Liver (tissue), 8 donors: ENCODE measurements at regions not wholly inside any gene's neighbourhood (a gene's known extent, or its start where the extent isn't known, plus 50 kb on each side); places are given as distances from the start of the nearest gene placed in this dataset.

Source experiments
- DNase-seq: peaks from one replicate; pipeline ENCODE4 v3.0.0-alpha.2; 2017; ENCODE audit warnings: low spot score
- H3K27ac ChIP-seq, 2 donors: one replicate each; pipeline ENCODE4 v1.7.0; 2013; ENCODE audit warnings: inconsistent platforms in 2 of 2, low read length in 2 of 2, control low read depth in 1 of 2, low read depth in 1 of 2, mild to moderate bottlenecking in 1 of 2
- H3K27me3 ChIP-seq, 4 donors: one replicate each; pipeline versions ENCODE4 v1.6.1 to v1.7.0; 2013; ENCODE audit warnings: low read length in 3 of 4, inconsistent platforms in 1 of 4, mild to moderate bottlenecking in 1 of 4, moderate library complexity in 1 of 4; ENCODE audit not compliant: control insufficient read depth in 4 of 4, insufficient read depth in 4 of 4
- H3K36me3 ChIP-seq, 4 donors: one replicate each; pipeline versions ENCODE4 v1.6.1 to v1.7.0; 2013; ENCODE audit warnings: low read length in 3 of 4, mild to moderate bottlenecking in 3 of 4, low read depth in 1 of 4, moderate library complexity in 1 of 4; ENCODE audit not compliant: control insufficient read depth in 4 of 4, insufficient read depth in 3 of 4
- H3K4me1 ChIP-seq, 4 donors: one replicate each; pipeline versions ENCODE4 v1.6.1 to v1.7.0; 2013; ENCODE audit warnings: low read length in 3 of 4, mild to moderate bottlenecking in 3 of 4, moderate library complexity in 1 of 4; ENCODE audit not compliant: control insufficient read depth in 4 of 4, insufficient read depth in 4 of 4
- H3K4me3 ChIP-seq, 3 donors: one replicate each; pipeline versions ENCODE4 v1.6.1 to v1.7.0; 2013; ENCODE audit warnings: low read length in 3 of 3, control low read depth in 1 of 3, low read depth in 1 of 3, mild to moderate bottlenecking in 1 of 3
- H3K9ac ChIP-seq, 2 donors: one replicate each; pipeline ENCODE4 v1.7.0; 2013; ENCODE audit warnings: low read length in 2 of 2, mild to moderate bottlenecking in 2 of 2, moderate library complexity in 2 of 2, control low read depth in 1 of 2, low read depth in 1 of 2
- H3K9me3 ChIP-seq, 4 donors: one replicate each; pipeline versions ENCODE4 v1.6.1 to v1.7.0; 2013; ENCODE audit warnings: low read length in 3 of 4; ENCODE audit not compliant: control insufficient read depth in 4 of 4
- EGR1 ChIP-seq, 2 donors: IDR thresholded peaks; 2 replicates each; pipeline ENCODE4 v1.6.1; 2016 to 2018; ENCODE audit warnings: antibody characterized with exemption in 2 of 2, low read depth in 2 of 2
- FOXA1 ChIP-seq: IDR thresholded peaks from 2 replicates; pipeline ENCODE4 v1.6.1; 2016; ENCODE audit warnings: antibody characterized with exemption
- FOXA2 ChIP-seq: IDR thresholded peaks from 2 replicates; pipeline ENCODE4 v1.6.1; 2016; ENCODE audit warnings: antibody characterized with exemption
- GABPA ChIP-seq, 2 donors: IDR thresholded peaks in 1 of 2; conservative IDR thresholded peaks in 1 of 2; 2 replicates each; pipeline ENCODE4 v1.6.1; 2016; ENCODE audit warnings: antibody characterized with exemption in 2 of 2, mild to moderate bottlenecking in 1 of 2, moderate library complexity in 1 of 2
- HNF4A ChIP-seq, 2 donors: conservative IDR thresholded peaks; 2 replicates each; pipeline ENCODE4 v1.6.1; 2016; ENCODE audit warnings: antibody characterized with exemption in 2 of 2, mild to moderate bottlenecking in 2 of 2
- HNF4G ChIP-seq: IDR thresholded peaks from 2 replicates; pipeline ENCODE4 v1.6.1; 2016; ENCODE audit warnings: antibody characterized with exemption
- JUND ChIP-seq, 2 donors: IDR thresholded peaks; 2 replicates each; pipeline ENCODE4 v1.6.1; 2016; ENCODE audit warnings: antibody characterized with exemption in 2 of 2
- NR2F2 ChIP-seq: IDR thresholded peaks from 2 replicates; pipeline ENCODE4 v1.6.1; 2016; ENCODE audit warnings: antibody characterized with exemption
- RAD21 ChIP-seq, 2 donors: IDR thresholded peaks; 2 replicates each; pipeline ENCODE4 v1.6.1; 2016; ENCODE audit warnings: antibody characterized with exemption in 2 of 2, mild to moderate bottlenecking in 2 of 2
- RXRA ChIP-seq, 2 donors: IDR thresholded peaks; 2 replicates each; pipeline ENCODE4 v1.6.1; 2017 to 2018; ENCODE audit warnings: antibody characterized with exemption in 2 of 2, mild to moderate bottlenecking in 1 of 2
- SP1 ChIP-seq: IDR thresholded peaks from 2 replicates; pipeline ENCODE4 v1.6.1; 2018; ENCODE audit warnings: antibody characterized with exemption, mild to moderate bottlenecking
- TAF1 ChIP-seq: conservative IDR thresholded peaks from 2 replicates; pipeline ENCODE4 v1.6.1; 2016; ENCODE audit warnings: antibody characterized with exemption, mild to moderate bottlenecking
- YY1 ChIP-seq: IDR thresholded peaks from 2 replicates; pipeline ENCODE4 v1.6.1; 2016; ENCODE audit warnings: antibody characterized with exemption, mild to moderate bottlenecking
- WGBS: extraction: QIAGEN DNeasy Blood & Tissue Kit; methylation state at CpG from one replicate; pipeline ENCODE4 v1.1.7; 2013; 5-methylcytosine and 5-hydroxymethylcytosine counted together
- TF ChIP-seq, protein P1 (sequence below): IDR thresholded peaks from 2 replicates; pipeline ENCODE4 v1.6.1; 2016; ENCODE audit warnings: antibody characterized with exemption
- TF ChIP-seq, protein P2 (sequence below): IDR thresholded peaks from 2 replicates; pipeline ENCODE4 v1.6.1; 2016; ENCODE audit warnings: antibody characterized with exemption
- TF ChIP-seq, protein P3 (sequence below): IDR thresholded peaks from 2 replicates; pipeline ENCODE4 v1.6.1; 2016; ENCODE audit warnings: antibody characterized with exemption, mild to moderate bottlenecking
- TF ChIP-seq, protein P4 (sequence below): fragments of 150-350 bp; IDR thresholded peaks from 2 replicates; pipeline ENCODE4 v1.5.1; 2017; ENCODE audit warnings: improper control_type of control experiment, low read depth, low read length; ENCODE audit not compliant: missing input control
- TF ChIP-seq, protein P5 (sequence below): IDR thresholded peaks from 2 replicates; pipeline ENCODE4 v1.6.1; 2016; ENCODE audit warnings: antibody characterized with exemption
- donor health status: healthy.
- donor health status: healthy.
- donor health status: healthy.
- donor health status: healthy.
- donor health status: healthy.

DNA sequence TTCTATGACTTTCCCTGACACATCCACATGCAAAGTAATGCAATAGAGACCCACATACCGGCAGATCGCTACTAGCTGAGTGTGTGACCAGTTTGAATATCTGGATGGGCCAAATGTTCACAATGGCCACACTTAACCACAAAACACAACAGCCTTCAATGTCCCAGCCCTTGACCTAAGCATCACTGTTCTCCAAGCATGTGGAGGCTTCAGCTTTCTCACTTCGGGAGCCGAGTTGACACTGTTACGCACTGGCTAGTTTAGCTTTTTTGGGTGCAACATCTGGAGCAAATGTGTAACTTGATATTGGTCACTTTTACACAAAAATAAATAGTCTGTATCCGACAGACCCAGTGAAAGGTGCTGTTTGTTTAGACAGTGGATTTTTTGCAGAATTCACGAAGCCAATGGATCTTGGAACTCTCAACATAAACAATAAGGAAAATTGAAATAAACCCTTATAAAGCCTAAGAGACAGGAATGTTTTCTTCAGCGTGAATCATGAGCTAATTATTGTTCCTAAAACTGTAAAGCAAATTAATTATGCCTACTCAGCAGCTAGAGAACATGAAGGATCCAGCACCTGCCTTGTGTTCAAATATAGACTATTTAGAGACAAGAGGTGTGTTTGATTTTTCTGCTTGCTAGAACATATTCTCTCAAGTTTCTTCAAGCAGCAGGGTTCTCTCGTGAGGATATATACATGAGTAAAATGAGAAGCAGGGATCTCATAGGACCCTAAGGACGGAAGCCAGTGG lies 117.6 kb upstream of the JCAD start:
- WGBS, result 86% methylated on average over 10 of the region's 10 CpGs
- DNase-seq, result no peak
- no peak overlapping the region for H3K9ac ChIP-seq

DNA sequence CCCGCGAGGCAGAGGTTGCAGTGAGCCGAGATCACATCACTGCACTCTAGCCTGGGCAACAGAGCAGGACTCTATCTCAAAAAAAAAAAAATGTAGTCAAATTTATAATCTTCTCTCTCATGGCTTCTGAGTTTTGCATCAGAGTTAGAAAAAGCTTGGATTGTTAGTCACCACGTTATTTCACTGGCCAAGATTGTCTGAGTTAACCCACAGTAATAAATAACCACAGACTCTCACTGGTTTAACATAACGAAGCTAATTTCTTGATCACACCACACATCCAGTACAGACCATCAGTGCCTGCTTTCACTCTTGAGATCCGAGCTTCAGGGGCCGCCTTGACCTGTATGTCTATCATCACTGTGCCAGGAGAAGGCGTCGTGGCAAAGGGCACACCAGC lies 116.8 kb upstream of the JCAD start:
- H3K4me3 ChIP-seq, result no peak overlapping the region
- no peaks in the 10 kb centered on the region for H3K27me3 ChIP-seq
- H3K9ac ChIP-seq, result no peak overlapping the region
- TF ChIP-seq FOXA1 (no peak), RAD21 (IDR thresholded peaks at IDR 0.05) (no peak), JUND (IDR thresholded peaks at IDR 0.05) (no peak), RXRA (IDR thresholded peaks at IDR 0.05) (no peak), EGR1 (IDR thresholded peaks at IDR 0.05; ENCODE audit: low read depth in 2 of 2) (no peak), NR2F2 (no peak), HNF4A (conservative IDR thresholded peaks at IDR 0.05) (no peak), SP1 (no peak), YY1 (no peak), GABPA (IDR thresholded peaks at IDR 0.05 in 1 of 2, conservative IDR thresholded peaks at IDR 0.05 in 1 of 2) (no peak), HNF4G (no peak), TAF1 (no peak), FOXA2 (no peak)
- TF ChIP-seq, protein P1, sequence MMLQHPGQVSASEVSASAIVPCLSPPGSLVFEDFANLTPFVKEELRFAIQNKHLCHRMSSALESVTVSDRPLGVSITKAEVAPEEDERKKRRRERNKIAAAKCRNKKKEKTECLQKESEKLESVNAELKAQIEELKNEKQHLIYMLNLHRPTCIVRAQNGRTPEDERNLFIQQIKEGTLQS, result no peak
- TF ChIP-seq, protein P2, sequence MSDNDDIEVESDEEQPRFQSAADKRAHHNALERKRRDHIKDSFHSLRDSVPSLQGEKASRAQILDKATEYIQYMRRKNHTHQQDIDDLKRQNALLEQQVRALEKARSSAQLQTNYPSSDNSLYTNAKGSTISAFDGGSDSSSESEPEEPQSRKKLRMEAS, result no peak
- TF ChIP-seq, protein P3, sequence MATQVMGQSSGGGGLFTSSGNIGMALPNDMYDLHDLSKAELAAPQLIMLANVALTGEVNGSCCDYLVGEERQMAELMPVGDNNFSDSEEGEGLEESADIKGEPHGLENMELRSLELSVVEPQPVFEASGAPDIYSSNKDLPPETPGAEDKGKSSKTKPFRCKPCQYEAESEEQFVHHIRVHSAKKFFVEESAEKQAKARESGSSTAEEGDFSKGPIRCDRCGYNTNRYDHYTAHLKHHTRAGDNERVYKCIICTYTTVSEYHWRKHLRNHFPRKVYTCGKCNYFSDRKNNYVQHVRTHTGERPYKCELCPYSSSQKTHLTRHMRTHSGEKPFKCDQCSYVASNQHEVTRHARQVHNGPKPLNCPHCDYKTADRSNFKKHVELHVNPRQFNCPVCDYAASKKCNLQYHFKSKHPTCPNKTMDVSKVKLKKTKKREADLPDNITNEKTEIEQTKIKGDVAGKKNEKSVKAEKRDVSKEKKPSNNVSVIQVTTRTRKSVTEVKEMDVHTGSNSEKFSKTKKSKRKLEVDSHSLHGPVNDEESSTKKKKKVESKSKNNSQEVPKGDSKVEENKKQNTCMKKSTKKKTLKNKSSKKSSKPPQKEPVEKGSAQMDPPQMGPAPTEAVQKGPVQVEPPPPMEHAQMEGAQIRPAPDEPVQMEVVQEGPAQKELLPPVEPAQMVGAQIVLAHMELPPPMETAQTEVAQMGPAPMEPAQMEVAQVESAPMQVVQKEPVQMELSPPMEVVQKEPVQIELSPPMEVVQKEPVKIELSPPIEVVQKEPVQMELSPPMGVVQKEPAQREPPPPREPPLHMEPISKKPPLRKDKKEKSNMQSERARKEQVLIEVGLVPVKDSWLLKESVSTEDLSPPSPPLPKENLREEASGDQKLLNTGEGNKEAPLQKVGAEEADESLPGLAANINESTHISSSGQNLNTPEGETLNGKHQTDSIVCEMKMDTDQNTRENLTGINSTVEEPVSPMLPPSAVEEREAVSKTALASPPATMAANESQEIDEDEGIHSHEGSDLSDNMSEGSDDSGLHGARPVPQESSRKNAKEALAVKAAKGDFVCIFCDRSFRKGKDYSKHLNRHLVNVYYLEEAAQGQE, result no peak
- TF ChIP-seq, protein P4, sequence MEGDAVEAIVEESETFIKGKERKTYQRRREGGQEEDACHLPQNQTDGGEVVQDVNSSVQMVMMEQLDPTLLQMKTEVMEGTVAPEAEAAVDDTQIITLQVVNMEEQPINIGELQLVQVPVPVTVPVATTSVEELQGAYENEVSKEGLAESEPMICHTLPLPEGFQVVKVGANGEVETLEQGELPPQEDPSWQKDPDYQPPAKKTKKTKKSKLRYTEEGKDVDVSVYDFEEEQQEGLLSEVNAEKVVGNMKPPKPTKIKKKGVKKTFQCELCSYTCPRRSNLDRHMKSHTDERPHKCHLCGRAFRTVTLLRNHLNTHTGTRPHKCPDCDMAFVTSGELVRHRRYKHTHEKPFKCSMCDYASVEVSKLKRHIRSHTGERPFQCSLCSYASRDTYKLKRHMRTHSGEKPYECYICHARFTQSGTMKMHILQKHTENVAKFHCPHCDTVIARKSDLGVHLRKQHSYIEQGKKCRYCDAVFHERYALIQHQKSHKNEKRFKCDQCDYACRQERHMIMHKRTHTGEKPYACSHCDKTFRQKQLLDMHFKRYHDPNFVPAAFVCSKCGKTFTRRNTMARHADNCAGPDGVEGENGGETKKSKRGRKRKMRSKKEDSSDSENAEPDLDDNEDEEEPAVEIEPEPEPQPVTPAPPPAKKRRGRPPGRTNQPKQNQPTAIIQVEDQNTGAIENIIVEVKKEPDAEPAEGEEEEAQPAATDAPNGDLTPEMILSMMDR, result no peak
- TF ChIP-seq, protein P5, sequence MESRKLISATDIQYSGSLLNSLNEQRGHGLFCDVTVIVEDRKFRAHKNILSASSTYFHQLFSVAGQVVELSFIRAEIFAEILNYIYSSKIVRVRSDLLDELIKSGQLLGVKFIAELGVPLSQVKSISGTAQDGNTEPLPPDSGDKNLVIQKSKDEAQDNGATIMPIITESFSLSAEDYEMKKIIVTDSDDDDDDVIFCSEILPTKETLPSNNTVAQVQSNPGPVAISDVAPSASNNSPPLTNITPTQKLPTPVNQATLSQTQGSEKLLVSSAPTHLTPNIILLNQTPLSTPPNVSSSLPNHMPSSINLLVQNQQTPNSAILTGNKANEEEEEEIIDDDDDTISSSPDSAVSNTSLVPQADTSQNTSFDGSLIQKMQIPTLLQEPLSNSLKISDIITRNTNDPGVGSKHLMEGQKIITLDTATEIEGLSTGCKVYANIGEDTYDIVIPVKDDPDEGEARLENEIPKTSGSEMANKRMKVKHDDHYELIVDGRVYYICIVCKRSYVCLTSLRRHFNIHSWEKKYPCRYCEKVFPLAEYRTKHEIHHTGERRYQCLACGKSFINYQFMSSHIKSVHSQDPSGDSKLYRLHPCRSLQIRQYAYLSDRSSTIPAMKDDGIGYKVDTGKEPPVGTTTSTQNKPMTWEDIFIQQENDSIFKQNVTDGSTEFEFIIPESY, result no peak
- WGBS, result 89% methylated on average over 9 of the region's 9 CpGs
- no peaks in the 10 kb centered on the region for H3K4me1 ChIP-seq
- no peak for DNase-seq
- H3K36me3 ChIP-seq, result no peaks in the 10 kb centered on the region
- H3K9me3 ChIP-seq, result no peaks in the 10 kb centered on the region
- H3K27ac ChIP-seq, result no peak overlapping the region

More for the DNA sequence above, 117.6 kb upstream of the JCAD start:
- no peak overlapping the region for H3K4me3 ChIP-seq
- no peaks in the 10 kb centered on the region for H3K9me3 ChIP-seq
- no peak overlapping the region for H3K27ac ChIP-seq
- TF ChIP-seq HNF4G (no peak), HNF4A (conservative IDR thresholded peaks at IDR 0.05) (no peak), FOXA1 (no peak)
- H3K27me3 ChIP-seq, result no peaks in the 10 kb centered on the region
- H3K36me3 ChIP-seq, result no peaks in the 10 kb centered on the region
- no peaks in the 10 kb centered on the region for H3K4me1 ChIP-seq
